GM21528 (cell line): ENCODE measurements at regions not wholly inside any gene's neighbourhood (a gene's known extent, or its start where the extent isn't known, plus 50 kb on each side); places are given as distances from the start of the nearest gene placed in this dataset.
"Not testable (repeated sequence)": the region's sequence is repeated elsewhere in the genome, so short reads cannot be mapped to it uniquely, and the experiment has no call there.

Source experiments
- ATAC-seq: cut with Tn5 transposase; IDR thresholded peaks from one replicate; pipeline ENCODE4 v1.9.1; 2021; ENCODE audit warnings: mild to moderate bottlenecking, moderate library complexity; ENCODE audit not compliant: unreplicated experiment, low FRiP score

DNA sequence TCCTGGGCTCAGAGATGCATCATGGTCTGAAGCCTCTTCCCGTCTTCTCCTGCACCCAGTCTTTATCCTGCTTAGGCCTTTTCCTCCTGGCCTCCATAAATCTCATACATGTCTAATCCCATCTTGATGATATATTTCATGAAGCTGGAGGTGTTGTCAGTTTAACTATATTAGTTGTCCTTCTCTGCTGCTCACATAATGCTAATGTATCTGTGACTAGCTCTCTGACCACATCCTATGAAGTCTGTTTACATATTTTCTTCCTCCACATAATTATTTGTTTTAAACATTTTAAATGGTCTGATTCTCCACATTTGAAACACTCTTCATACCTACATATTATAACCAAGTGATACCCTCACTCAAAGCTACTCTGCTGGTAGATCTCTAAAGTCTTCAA, 315.2 kb upstream of the RND3 start:
- ATAC-seq = no peak

DNA sequence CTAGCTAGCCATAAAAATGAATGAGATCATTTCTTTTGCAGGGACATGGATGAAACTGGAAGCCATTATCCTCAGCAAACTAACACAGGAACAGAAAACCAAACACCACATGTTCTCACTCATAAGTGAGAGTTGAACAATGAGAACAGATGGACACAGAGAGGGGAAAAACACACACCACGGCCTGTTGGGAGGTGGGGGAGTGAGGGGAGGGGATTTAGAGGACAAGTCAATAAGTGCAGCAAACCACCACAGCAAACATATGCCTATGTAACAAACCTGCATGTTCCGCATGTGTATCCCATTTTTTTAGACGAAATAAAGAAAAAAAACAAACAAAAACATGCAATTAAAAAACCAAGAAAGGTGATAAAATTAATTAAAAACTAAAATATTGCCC, 308.8 kb upstream of the RND3 start:
- not testable (repeated sequence) for ATAC-seq

DNA sequence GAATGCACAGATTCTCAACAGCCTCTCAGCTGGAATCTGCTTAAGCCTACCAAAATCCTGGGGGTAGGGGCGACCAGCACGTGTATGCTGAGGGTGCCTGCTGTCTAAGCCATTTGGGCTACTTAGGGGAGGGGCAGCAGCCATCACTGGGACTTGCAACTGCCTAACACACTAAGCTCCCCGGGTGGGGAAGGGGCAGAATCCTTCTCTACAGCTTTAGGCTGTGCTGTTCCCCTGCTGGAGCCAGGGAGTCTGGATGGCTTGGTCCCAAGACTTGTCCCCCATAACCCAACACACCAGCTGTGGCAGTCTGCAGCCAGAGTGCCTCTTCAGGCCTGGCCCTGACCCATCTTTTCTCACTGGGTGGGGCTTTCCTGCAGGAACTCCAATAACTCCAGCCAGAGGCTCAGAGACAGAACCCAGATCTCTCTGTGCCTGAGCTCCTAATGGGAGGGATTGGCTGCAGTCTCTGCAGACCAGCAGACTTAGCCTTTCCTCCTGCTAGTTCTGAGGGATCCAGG, 305.4 kb upstream of the RND3 start:
- no peak for ATAC-seq

DNA sequence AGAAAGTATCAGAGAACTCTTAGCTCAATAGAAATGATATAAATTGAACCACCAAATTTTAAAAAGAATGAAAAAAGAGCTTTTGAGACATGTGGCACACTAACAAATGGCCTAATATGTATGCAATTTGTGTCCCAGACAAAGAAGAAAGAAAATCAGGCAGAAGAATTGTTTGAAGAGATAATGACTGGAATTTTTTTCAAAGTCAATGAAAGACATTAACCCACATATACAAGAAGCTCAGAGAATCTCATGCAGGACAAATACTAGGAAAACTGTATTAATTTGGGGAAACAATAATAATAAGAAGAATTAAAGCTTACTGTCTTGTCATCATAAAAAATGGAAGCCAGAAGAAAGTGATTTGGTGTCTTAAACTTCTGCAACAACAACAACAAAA, 304.1 kb upstream of the RND3 start:
- no peak for ATAC-seq

DNA sequence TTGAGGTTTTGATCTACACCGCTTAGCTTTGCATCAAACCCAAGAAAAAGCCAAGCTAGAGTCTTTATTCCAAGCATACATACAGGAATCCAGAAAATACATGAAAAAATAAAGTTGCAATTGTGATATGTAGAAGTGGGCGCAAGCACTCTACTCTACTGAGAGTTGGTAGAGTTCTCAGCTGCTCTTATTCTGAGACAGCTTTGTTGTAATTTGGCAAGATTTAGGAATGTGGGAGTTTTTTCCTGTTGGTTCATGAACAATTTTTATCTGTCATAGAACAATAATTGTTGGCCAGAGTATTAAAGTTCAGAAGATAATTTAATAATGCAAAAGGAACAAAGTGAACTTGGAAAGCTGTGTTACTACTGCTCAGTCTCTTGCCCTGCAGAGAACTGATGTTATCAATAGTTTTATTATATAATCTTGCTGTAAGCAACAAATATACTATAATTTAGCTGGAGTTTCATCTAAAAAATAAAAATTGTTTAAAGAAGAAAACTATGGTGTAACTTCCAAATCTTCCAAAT, 302.0 kb upstream of the RND3 start:
- ATAC-seq = no peak

DNA sequence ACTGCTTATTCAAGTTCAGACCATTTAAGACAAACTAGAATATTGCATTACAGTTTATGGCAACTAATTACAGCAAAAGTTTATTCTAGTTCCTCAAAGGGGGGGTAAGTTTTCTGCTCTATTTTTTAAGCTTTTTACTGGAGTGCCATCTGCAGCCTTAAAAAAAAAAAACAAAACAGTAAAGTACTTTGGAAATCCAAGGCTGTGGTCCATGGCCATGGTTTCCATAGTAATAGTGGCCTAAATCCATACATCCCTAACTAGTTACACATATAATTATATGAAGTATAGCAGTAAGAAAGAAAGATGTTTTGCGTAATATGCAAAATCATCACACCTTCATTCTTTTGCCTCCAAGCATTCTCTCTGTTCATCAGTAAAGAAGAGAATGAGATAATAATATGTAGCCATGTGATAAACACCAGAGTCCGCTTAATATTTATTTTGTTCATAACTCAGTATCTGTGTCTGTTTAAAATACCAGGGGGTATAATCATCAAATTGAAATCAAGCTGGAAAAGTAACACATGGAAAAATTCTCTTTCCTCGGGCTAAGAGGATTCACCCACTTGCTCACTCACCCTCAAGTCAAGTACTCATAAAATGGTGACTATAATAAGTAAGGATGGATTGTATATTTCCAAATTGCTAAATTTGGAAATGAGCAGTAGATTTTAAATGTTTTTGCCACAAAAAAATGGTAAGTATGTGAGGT, 301.1 kb upstream of the RND3 start:
- no peak for ATAC-seq

DNA sequence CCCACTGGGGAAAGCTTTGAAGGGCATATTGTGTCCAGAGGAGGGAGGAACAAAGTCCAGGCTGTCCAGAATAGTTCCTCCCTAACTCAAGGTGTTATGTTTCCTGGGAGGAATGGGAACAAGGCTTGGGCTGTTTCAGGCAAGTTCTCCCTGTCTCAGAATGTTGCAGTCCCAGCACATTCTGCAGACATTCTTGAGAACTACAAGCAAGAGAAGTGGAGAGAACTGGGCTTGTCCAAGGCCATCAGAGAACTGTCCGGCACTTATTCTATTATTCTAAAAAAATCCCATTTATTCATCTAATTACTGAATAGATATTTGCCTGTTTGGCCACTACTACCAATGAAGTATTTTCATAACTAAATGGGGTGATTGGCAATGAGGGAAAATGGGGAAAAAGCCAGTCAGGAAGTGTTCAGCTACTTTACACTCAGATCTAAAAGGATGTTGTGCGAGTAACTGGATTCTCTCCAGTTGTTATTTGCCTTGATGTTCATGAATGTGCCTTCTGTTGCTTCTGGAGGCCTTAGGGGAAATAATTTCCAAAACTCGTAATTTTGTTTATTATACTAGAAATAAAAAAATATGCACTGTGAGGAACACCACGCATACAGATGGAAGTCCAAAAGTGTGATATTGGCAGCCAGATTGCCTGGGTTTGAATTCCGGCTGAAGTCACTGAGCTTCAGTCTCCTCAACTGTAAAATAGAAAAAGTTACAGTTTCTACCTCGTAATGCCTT, 300.1 kb upstream of the RND3 start:
- ATAC-seq = no peak

DNA sequence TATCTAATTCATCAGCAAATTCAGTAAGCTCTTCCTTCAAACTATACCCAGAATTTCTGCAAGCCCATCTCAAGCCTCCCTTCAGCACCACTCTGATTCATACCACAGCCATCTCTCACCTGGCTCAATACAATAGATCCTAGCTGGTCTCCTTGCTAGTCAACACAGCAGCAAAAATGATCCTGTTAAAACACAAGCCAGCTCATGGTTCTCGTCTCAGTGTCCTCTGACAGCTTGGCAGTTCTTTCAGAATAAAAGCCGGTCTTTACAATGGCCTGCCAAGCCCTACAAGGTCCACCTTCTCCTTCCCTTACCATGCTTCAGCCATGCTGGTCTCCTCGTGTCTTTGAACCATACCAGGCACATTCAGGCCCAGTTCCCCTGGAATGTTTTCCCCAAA, 296.9 kb upstream of the RND3 start:
- ATAC-seq = no peak

DNA sequence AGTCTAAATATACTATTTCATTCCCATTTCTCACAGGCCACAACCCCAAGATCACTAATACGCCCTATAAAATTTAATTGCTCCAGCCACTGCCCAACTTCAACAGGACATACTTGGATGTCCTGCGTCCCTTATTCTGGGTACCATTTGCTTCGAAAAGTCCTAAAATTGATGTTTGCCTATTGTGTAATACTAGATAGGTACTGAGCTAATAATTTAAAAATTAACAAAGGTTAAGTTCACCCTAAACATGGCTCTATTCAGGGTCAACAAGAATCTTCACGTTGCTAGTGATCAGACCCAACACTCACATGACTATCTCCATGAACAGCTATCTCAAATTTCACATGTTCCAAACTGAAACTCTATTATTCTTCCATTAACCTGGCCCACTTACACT, 296.4 kb upstream of the RND3 start:
- no peak for ATAC-seq

DNA sequence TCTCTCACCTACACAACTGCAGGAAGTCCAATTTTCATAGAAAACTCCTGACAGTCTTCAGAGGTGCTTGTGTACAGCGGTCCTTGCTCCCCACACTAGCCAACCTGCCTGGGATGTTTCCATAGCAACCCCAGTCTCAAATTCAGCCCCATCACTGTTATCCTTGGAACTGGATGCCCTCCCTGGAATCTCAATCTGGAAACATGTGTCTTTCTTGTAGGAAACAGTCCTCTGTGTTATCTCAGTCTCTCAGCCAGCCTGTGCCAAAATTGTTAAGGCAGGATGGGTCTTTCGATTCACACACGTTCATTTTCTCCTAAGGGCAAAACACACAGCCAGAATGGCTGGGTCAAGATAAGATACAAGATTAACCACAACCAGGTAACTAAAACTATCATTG, 295.5 kb upstream of the RND3 start:
- no peak for ATAC-seq

DNA sequence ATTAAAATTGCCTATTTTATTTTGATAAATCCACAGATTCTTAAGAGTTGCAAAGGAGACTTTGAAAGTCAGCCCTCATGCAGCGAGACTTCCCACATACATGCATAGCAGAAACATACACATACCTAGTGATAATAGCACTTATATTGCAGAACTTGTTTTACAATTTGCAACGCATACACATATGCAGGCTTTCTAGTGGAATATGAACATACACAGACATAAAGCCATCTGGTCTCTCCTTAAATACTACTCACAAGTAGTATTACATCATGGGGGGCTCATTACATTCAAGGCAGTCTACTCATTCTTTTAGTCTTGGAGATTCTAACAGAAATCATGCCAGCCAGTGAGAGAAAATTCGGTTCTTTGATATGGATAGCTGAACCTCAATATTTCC, 295.1 kb upstream of the RND3 start:
- no peak for ATAC-seq

DNA sequence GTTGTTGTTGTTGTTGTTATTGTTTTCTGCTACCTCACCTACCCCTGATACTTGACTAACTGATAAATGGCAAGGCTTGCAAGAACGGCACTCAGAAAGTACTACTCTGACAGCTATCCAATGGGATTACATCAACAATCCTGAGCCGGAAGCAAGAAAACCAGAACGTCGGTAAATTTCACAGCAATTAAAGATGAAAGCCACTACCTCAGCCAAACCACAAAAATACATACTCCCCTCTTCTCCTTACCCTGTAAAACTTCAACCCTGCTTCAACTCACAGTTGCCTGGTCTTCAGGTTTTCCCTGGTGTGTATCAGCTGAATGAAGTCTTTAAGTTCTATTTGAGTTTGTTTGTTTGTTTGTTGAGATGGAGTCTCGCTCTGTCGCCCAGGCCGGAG, 293.7 kb upstream of the RND3 start:
- ATAC-seq = no peak

DNA sequence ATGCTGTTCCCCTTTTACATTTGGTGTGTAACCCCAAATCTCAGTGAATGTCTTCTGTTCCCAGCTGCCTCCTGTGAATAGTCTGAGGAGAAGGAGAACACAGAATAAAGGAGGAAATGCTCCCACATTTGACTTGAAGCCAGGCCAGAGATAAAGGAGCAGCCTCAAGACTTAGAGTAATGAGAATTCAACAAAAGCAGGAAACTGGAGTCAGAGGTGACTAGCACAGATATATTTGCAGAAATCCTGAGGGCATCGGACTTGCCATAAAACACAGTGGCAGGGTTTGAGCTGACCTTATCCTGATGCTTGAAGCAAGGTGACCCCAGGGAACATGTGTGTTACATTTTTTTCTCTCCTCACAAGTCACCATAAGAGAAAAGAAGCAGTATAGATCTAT, 291.4 kb upstream of the RND3 start:
- ATAC-seq = no peak

DNA sequence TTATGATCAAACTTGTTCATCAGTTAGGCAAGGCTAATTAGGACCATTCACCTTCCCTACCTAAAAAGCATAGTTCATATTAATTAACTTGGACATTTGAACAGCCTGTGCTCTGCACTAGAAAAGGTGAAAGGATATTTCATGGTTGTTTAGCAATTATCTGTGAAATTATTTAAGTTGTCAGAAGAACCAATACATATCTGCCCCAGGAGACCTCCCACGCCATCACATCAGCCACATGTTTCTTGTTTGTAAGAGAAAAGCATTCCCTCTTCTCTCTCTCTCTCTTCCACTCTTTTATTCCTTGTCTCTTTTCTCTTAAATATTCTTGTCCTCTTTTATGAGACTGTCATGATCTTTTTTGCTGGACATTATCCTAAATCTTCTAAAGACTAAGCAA, 282.0 kb upstream of the RND3 start:
- ATAC-seq = no peak

DNA sequence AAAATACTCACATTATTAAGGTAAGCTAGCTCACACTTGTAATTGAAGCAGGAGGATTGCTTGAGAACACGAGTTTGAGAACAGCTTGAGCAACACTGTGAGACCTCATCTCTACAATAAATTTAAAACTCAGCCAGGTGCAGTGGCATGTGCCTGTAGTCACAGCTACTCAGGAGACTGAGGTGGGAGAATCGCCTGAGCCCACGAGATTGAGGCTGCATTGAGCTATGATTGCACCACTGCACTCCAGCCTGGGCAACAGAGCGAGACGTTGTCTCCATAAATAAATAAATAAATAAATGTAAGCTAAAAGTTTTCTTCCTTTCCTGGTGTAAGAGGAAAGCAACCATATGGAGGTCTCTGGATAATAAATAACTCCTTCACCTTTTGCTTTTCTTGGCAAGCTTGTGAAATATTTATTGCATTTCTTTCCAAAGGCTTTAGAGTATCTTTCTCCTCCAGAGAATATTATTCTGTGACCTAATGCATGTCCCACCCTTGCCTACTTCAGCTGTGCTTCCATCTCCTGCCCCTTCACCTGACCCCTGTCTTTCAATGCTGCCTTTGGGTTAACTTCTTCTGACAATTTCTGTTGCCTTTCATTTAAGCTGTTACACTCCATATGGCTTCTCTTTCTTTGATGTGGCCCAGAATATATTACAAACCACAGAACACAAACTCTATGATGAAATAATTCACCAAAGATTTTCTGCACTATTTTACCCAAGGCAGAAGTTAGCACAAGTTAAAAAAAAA, 280.7 kb upstream of the RND3 start:
- no peak for ATAC-seq

DNA sequence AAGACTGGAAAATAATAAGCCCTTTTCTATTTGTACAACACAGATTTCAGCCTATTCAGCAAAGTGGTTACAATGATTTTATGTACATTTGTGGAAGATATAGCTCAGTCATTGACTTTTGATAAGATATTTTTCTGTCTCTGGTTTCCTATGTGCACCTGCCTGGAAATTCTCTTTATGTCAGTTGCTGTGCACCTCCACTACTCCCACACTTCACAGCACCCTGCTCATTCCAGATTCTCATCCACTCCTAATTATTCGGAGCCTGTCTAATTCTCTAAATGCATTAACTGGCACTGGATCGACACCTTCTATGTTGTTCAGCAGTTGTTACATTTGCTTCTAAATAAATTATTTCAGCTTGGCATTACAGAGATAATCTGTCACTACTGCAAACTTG, 275.1 kb upstream of the RND3 start:
- ATAC-seq = no peak

DNA sequence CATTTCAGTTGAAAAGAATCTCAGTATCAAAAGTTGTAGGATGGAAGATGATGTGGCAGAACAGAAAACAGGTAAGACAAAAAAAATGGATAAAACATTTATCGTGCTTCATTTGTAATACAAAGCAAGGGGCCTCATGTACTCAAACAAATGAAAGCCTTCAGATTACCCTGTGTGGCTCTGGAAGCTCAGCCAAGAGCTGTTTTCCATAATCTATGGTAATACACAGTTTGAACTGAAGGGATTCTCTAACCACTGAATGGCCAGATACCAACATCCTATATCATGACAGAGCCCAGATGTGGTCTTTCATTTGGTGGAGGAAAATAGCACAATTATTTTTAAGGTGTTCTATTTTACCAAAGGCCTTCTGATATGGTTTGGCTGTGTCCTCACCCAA, 272.1 kb upstream of the RND3 start:
- no peak for ATAC-seq

DNA sequence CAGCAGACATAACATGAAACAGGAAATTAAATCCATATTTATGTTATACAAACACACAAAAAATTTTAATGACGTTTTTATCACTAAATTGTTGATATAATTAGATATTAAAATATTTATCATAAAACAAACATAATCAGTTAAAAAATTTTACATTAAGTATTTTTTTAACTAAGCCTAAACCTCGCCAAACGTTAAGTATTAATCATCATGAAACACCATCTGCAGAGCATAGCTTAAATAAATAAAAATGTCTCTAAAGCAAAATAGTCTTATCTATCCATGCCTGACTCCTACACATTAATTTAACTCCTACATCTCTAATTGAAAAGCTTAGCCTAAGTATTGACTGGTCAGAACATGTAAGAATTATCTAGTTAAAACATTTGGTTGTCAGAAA, 271.6 kb upstream of the RND3 start:
- ATAC-seq = no peak

DNA sequence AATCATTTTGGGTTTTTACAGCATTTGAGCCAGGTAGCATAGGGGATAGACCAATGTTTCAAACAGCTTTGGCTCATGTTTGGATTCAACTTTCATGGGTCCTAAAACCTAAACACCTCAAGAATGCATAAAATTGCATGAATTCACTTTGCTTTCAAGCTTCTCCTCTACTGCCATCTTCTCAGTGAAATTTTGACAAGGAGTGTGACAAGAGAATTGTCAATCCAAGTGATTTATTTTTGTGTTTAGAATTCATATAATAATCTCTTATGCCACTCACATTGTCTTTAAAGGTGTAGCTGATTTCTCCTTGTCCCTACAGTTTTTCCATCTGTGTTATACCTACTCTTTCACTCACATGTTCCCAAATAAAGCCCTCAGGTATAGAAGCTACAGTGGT, 264.8 kb upstream of the RND3 start:
- ATAC-seq = no peak

DNA sequence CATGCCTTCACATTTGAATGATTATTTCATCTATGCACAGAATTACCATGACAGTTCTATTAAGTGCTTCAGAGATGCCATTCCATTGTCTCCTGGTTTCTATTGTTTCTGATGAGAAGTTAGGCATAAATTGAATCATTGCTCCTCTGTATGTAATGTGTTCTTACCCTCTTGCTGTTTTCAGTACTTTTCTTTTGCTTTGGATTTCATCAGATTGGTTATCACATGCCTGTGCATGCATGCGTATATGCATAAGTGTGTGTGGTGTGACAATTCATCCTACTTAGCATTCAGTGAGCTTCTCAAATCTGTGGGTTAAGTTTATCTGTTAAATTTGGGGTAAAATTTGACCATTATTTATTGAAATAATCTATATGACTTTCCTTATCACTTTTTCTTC, 263.3 kb upstream of the RND3 start:
- ATAC-seq = no peak

DNA sequence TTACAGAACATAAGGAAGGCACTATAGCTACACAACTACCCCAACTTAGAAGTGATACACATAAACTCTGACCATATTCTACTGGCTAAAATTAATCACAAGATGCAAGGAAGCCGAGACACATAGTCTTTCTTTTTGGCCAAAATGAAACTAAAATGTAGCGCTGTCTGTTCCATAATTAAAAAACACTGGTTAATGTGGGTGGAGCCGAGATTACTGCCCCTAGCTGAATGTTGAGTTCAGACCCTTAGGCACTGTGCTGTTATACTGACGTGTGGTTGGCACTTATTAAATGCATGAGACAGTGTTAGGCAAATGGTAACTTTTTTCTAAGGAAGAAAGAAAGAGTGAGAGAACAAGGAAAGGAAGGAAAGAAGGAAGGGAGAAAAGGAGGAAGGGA, 254.6 kb upstream of the RND3 start:
- ATAC-seq = no peak
